ENCODE measurements at regions not wholly inside any gene's neighbourhood (a gene's known extent, or its start where the extent isn't known, plus 50 kb on each side); places are given as distances from the start of the nearest gene placed in this dataset.

DNA sequence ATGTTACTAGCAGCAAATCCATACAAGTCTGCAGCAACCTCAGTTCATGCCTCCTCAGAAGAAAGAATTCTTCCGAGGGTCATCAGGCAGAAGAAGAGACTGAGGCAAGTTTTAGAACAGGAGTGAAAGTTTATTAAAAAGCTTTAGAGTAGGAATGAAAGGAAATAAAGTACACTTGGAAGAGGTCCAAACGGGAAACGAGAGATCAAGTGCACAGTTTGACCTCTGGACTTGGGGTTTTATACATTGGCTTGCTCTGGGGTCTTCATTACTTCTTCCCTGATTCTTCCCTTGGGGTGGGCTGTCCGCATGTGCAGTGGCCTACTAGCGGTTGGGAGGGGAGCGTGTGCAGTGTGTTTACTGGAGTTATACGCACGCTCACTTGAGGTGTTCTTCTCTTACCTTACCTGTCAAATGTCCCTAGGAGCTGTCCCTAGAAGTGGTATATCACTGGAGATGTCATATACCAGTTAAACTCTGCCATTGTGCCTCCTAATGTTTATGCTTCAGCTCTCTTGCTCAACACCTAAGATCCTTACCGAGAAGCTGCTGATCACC lies 372.8 kb upstream of the KITLG start:
- H3K4me1 ChIP-seq (ENCODE audit: insufficient read depth, poor library complexity, severe bottlenecking): peaks cover 6% of the 10 kb centered on the region
- TF ChIP-seq, protein P1, sequence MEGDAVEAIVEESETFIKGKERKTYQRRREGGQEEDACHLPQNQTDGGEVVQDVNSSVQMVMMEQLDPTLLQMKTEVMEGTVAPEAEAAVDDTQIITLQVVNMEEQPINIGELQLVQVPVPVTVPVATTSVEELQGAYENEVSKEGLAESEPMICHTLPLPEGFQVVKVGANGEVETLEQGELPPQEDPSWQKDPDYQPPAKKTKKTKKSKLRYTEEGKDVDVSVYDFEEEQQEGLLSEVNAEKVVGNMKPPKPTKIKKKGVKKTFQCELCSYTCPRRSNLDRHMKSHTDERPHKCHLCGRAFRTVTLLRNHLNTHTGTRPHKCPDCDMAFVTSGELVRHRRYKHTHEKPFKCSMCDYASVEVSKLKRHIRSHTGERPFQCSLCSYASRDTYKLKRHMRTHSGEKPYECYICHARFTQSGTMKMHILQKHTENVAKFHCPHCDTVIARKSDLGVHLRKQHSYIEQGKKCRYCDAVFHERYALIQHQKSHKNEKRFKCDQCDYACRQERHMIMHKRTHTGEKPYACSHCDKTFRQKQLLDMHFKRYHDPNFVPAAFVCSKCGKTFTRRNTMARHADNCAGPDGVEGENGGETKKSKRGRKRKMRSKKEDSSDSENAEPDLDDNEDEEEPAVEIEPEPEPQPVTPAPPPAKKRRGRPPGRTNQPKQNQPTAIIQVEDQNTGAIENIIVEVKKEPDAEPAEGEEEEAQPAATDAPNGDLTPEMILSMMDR (IDR thresholded peaks at IDR 0.05; ENCODE audit: poor library complexity, severe bottlenecking): no peak
- no peak for ATAC-seq (ENCODE audit: low read depth)
- no peak overlapping the region for H3K27ac ChIP-seq (ENCODE audit: poor library complexity, severe bottlenecking)
- no peaks in the 10 kb centered on the region for H3K36me3 ChIP-seq (ENCODE audit: low read depth)
- no peak for DNase-seq (ENCODE audit: low spot score)
- no peaks in the 10 kb centered on the region for H3K27me3 ChIP-seq (ENCODE audit: insufficient read depth, poor library complexity, severe bottlenecking)
- no peaks in the 10 kb centered on the region for H3K9me3 ChIP-seq (ENCODE audit: severe bottlenecking)
- H3K4me3 ChIP-seq (ENCODE audit: severe bottlenecking): no peak overlapping the region

DNA sequence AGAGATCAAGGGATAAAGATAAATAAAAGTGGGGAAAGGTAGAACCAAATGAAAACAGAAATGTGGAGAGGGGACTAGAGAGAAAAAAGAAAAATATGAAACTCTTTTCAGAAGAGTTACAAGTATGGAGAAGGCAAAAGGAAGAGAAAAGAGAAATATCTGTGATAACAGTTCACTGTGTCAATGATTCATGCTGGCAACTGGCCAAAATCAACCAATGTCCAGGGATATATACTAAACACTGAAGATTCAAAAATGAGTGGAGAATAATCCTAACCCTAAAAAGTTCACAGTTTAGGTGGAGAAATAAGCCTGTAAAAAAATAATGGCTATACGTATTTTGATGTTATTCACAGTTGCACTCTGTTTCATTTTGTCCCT lies 372.3 kb upstream of the KITLG start:
- Histone ChIP-seq H3K4me1 (ENCODE audit: insufficient read depth, poor library complexity, severe bottlenecking) (peaks cover 6% of the 10 kb centered on the region), H3K9me3 (ENCODE audit: severe bottlenecking) (no peaks in the 10 kb centered on the region), H3K4me3 (ENCODE audit: severe bottlenecking) (no peak overlapping the region), H3K27ac (ENCODE audit: poor library complexity, severe bottlenecking) (no peak overlapping the region), H3K36me3 (ENCODE audit: low read depth) (no peaks in the 10 kb centered on the region), H3K27me3 (ENCODE audit: insufficient read depth, poor library complexity, severe bottlenecking) (no peaks in the 10 kb centered on the region)
- DNase-seq (ENCODE audit: low spot score) (peak; percentile 68), ATAC-seq (ENCODE audit: low read depth) (peak; percentile 69)
- TF ChIP-seq, protein P1 (IDR thresholded peaks at IDR 0.05; ENCODE audit: poor library complexity, severe bottlenecking): no peak

DNA sequence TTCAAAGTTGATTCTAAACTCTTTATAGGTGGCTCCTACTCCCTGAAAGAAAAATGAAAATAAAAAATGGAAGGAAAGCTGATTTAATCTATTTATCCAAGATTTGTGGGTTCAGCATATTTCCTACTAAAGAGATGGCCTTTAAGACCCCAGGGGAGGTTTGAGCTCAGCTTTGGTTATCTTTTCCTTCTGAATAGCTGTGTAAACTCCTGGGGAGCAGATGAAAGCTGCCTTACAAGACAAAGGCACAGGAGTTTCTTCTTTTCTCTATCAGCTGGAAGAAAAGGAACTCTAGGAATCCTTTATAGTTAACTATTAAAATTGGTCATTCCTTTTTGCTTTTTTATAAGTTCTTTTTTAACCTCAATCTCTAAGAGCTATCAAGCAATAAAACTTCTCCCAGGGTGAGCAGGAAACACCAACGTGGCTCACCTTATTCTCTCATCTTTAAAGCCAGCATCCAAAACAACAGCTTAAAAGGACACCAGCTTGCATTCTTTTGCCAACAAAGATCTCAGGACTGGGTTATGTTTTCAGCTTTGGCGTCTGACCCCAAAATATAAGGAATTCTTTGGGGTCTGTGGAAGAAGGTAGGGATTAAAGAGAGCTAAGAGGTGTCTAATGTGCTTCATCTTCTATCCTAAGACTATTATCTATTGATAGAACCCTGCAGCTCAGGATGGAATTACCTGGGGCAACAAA lies 371.7 kb upstream of the KITLG start:
- TF ChIP-seq, protein P1 (IDR thresholded peaks at IDR 0.05; ENCODE audit: poor library complexity, severe bottlenecking): no peak
- Histone ChIP-seq H3K9me3 (ENCODE audit: severe bottlenecking) (no peaks in the 10 kb centered on the region), H3K4me3 (ENCODE audit: severe bottlenecking) (no peak overlapping the region), H3K27ac (ENCODE audit: poor library complexity, severe bottlenecking) (no peak overlapping the region), H3K4me1 (ENCODE audit: insufficient read depth, poor library complexity, severe bottlenecking) (peaks cover 6% of the 10 kb centered on the region), H3K27me3 (ENCODE audit: insufficient read depth, poor library complexity, severe bottlenecking) (no peaks in the 10 kb centered on the region), H3K36me3 (ENCODE audit: low read depth) (no peaks in the 10 kb centered on the region)
- DNase-seq (ENCODE audit: low spot score): no peak
- no peak for ATAC-seq (ENCODE audit: low read depth)

DNA sequence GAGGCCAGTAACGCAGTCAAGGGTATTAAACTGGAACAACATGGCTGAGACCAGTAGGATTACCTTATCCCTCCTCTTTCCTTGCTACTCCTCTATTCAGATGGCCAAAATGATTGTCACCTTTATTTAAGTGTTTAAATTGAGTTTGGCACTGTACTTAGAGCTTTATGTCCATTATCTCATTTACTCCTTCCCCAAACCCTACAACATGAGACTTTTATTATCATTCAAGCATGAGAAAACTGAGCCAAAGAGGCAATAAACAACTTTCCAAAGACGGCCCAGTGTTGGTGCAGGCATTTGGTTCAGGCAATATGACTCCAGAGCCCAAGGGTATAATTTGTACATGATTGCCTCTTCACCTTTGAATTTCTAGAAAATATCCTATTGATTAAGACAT lies 370.9 kb upstream of the KITLG start:
- Histone ChIP-seq H3K27ac (ENCODE audit: poor library complexity, severe bottlenecking) (no peak overlapping the region), H3K4me1 (ENCODE audit: insufficient read depth, poor library complexity, severe bottlenecking) (peaks cover 6% of the 10 kb centered on the region), H3K27me3 (ENCODE audit: insufficient read depth, poor library complexity, severe bottlenecking) (no peaks in the 10 kb centered on the region), H3K9me3 (ENCODE audit: severe bottlenecking) (no peaks in the 10 kb centered on the region), H3K4me3 (ENCODE audit: severe bottlenecking) (no peak overlapping the region), H3K36me3 (ENCODE audit: low read depth) (no peaks in the 10 kb centered on the region)
- ATAC-seq (ENCODE audit: low read depth) (no peak), DNase-seq (ENCODE audit: low spot score) (no peak)
- TF ChIP-seq, protein P1 (IDR thresholded peaks at IDR 0.05; ENCODE audit: poor library complexity, severe bottlenecking): no peak

DNA sequence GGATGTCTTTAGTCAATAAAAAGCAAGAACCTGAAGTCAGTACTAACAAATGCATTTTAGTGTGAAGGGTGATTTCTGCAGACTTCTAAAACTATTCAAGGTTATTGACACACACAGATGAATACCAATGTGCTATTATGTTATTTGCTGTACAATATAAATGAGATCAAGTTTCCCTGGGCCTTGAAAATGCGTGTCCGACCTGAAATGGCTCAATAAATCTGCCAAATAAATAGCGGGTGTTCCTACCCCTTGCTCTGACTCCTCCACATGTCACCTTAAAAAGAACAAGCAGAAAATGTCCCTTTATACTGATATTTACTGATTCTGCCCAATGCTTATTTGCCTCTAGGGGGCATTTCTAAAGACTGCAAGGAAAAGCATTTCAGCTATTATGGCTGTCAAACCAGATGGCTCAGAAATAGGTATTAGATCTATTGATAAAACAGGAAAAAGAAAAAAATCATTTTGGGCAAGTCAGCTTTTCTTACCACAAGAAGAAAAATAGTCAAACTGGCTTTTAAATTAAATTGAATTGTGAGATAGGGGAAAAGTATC lies 367.3 kb upstream of the KITLG start:
- Histone ChIP-seq H3K27me3 (ENCODE audit: insufficient read depth, poor library complexity, severe bottlenecking) (no peaks in the 10 kb centered on the region), H3K36me3 (ENCODE audit: low read depth) (no peaks in the 10 kb centered on the region), H3K9me3 (ENCODE audit: severe bottlenecking) (no peaks in the 10 kb centered on the region), H3K27ac (ENCODE audit: poor library complexity, severe bottlenecking) (no peak overlapping the region), H3K4me1 (ENCODE audit: insufficient read depth, poor library complexity, severe bottlenecking) (peaks cover 14% of the 10 kb centered on the region), H3K4me3 (ENCODE audit: severe bottlenecking) (no peak overlapping the region)
- ATAC-seq (ENCODE audit: low read depth) (no peak), DNase-seq (ENCODE audit: low spot score) (no peak)
- TF ChIP-seq, protein P1 (IDR thresholded peaks at IDR 0.05; ENCODE audit: poor library complexity, severe bottlenecking): peak; percentile 20
